IPS-20b (cell line): ENCODE measurements at regions not wholly inside any gene's neighbourhood (a gene's known extent, or its start where the extent isn't known, plus 50 kb on each side); places are given as distances from the start of the nearest gene placed in this dataset.

Experiments used
- H3K27ac ChIP-seq: one replicate; pipeline ENCODE4 v1.5.1; 2013; ENCODE audit warnings: low read length
- H3K27me3 ChIP-seq: 2 replicates; pipeline ENCODE4 v1.6.1; 2013; ENCODE audit warnings: mild to moderate bottlenecking, low read length, inconsistent platforms; ENCODE audit not compliant: insufficient read depth
- H3K36me3 ChIP-seq: 2 replicates; pipeline ENCODE4 v1.6.1; 2013; ENCODE audit warnings: low read depth, mild to moderate bottlenecking, inconsistent platforms, low read length, moderate library complexity; ENCODE audit not compliant: insufficient read depth
- H3K4me1 ChIP-seq: 2 replicates; pipeline ENCODE4 v1.6.1; 2013; ENCODE audit warnings: mild to moderate bottlenecking, control low read depth, inconsistent platforms, low read length, moderate library complexity; ENCODE audit not compliant: insufficient read depth
- H3K4me3 ChIP-seq: 2 replicates; pipeline ENCODE4 v1.5.1; 2013; ENCODE audit warnings: mild to moderate bottlenecking, low read length, inconsistent platforms
- H3K9ac ChIP-seq: 2 replicates; pipeline ENCODE4 v1.6.1; 2013; ENCODE audit warnings: low read depth, mild to moderate bottlenecking, inconsistent platforms, low read length, moderate library complexity
- H3K9me3 ChIP-seq: 2 replicates; pipeline ENCODE4 v1.6.1; 2013; ENCODE audit warnings: mild to moderate bottlenecking, low read depth, low read length, inconsistent platforms; ENCODE audit not compliant: insufficient read depth

DNA sequence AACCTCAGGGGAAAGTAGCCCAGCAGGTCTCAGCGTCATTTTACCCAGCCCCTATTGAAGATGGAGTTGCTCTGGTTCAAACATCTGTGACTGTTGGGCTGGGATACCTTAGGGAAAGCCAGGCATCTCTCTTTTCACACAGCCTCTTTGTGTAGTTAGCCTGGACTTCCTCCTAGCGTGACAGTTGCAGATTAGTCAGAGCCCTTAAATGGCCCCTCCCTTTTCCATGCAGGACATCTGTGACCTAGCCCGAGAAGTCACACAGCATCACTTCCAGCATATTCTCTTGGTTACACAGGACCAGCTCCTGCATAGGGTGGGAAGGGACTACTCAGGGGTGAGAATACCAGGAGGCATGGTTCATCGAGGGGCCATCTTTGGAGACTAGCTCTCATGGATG lies 375.0 kb upstream of the RBFOX1 start:
- Histone ChIP-seq H3K27me3 (no peaks in the 10 kb centered on the region), H3K4me3 (no peak overlapping the region), H3K27ac (no peak overlapping the region), H3K36me3 (no peaks in the 10 kb centered on the region), H3K9ac (no peak overlapping the region), H3K9me3 (no peaks in the 10 kb centered on the region), H3K4me1 (no peaks in the 10 kb centered on the region)

DNA sequence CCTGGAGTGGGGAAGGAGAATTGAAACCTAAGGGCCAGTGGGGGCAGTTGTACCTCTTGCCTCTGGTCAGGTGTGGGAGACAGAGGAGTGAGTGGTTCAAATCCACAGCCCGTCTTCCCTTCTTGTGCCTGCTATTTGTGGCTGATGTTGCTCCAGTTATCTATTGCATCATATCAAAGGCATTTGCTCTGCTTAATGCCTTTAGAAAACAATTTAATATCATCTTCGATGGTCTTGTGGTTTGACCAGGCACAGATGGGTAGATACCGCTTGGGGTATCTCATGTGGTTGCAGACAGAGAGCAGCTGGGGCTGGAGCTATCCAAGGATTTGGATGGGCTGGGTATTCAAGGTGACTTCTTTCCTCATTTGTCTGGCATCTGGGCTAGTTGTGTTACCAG lies 376.1 kb upstream of the RBFOX1 start:
- Histone ChIP-seq H3K9ac (no peak overlapping the region), H3K4me1 (no peaks in the 10 kb centered on the region), H3K9me3 (no peaks in the 10 kb centered on the region), H3K27me3 (no peaks in the 10 kb centered on the region), H3K27ac (no peak overlapping the region), H3K36me3 (no peaks in the 10 kb centered on the region), H3K4me3 (no peak overlapping the region)

DNA sequence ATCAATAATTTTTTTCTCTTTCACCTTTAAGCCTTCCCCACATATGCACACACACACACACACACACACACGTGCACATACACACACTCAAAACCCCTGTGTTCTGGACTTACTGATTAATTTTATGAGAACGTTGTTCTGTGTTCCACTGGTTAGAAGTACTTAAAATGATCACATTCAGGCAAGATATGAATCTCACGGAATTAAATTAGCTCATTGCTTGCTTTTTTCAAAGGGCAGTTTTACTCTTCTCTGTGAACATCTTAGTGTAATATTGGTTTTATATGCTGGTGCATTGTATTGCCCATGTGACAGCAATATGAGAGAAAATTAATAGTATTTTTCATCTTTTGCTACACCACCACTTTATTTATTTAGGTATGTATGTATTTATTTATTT lies 377.3 kb upstream of the RBFOX1 start:
- Histone ChIP-seq H3K4me1 (no peaks in the 10 kb centered on the region), H3K27ac (no peak overlapping the region), H3K36me3 (no peaks in the 10 kb centered on the region), H3K4me3 (no peak overlapping the region), H3K9ac (no peak overlapping the region), H3K9me3 (no peaks in the 10 kb centered on the region), H3K27me3 (no peaks in the 10 kb centered on the region)

DNA sequence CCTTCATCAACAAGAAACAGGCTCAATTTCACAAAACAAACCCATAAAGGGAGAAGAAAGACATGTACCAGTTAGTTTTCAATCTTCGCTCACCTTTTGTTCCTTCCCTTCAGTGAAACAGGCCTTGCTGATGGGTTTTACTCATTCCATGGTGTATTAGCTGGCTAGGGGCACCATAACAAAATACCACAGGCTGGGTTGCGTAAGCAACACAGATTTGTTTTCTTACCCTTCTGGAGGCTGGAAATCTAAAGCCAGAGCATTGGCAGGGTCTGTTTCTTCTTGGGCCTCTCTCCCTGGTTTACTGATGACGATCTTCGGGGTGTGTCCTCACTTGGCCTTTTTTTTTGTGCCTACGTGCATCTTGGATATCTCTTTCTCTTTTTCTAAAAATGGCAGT lies 383.4 kb upstream of the RBFOX1 start:
- H3K27ac ChIP-seq = no peak overlapping the region
- no peak overlapping the region for H3K9ac ChIP-seq
- H3K4me1 ChIP-seq = no peaks in the 10 kb centered on the region
- H3K4me3 ChIP-seq = no peak overlapping the region
- H3K36me3 ChIP-seq = no peaks in the 10 kb centered on the region
- no peaks in the 10 kb centered on the region for H3K9me3 ChIP-seq
- no peaks in the 10 kb centered on the region for H3K27me3 ChIP-seq

DNA sequence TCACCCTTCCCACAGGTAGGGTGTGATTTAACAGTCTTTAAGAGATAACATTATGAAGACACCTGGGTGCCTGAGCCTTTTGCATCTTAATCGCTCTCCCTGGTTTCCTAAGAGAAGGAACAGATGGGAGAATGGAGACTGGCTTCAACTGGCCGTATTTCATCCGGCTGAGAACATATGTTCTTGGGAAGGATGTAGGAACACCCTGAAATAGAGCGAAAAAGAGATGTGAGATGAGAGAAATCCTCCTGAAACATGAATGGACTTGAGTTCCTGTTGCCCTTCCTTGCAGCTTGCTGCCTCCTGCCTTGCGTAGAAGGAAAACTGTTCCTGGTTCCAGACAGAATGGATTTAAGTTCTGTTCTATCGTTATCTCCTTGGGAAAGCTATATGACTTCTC lies 385.4 kb upstream of the RBFOX1 start:
- no peaks in the 10 kb centered on the region for H3K27me3 ChIP-seq
- no peaks in the 10 kb centered on the region for H3K9me3 ChIP-seq
- H3K9ac ChIP-seq = no peak overlapping the region
- no peak overlapping the region for H3K4me3 ChIP-seq
- no peaks in the 10 kb centered on the region for H3K4me1 ChIP-seq
- no peaks in the 10 kb centered on the region for H3K36me3 ChIP-seq
- no peak overlapping the region for H3K27ac ChIP-seq

DNA sequence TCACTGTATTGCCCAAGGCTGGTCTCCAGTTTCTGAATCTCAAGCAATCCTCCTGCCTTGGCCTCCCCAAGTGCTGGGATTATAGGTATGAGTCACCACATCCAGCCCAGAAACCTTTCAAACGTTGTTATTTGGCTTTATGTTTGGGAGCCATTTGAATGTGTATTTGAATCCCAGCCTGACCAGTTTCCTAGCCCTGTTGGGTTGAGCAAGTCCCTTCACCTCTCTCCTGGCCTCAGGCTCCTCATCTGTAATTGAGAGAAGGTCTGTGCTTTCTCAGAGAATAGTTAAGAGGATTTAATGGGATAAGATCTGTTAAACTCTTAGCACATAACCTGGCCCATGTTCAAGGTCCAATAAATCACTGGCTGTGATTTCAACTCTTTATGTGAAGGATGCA lies 385.8 kb upstream of the RBFOX1 start:
- Histone ChIP-seq H3K4me3 (no peak overlapping the region), H3K27ac (no peak overlapping the region), H3K9ac (no peak overlapping the region), H3K9me3 (no peaks in the 10 kb centered on the region), H3K27me3 (no peaks in the 10 kb centered on the region), H3K4me1 (no peaks in the 10 kb centered on the region), H3K36me3 (no peaks in the 10 kb centered on the region)

DNA sequence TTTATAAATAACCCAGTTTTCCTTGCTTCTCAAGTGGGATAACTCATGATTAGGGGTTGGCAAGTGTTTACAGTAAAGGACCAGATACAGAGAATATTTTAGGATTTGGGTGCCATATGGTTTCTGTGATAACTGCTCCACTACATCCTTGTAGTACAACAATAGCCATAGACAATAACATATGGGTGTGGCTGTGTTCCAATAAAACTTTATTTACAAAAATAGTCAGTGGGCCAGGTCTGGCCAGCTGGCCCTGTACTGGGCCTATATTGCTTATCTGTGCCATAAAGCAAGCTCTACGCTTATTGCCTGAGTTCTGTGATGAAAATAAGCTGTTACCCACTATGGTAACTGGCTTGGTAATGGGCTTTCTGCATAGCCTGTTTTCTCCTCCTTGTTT lies 386.5 kb upstream of the RBFOX1 start:
- Histone ChIP-seq H3K4me1 (no peaks in the 10 kb centered on the region), H3K4me3 (no peak overlapping the region), H3K36me3 (no peaks in the 10 kb centered on the region), H3K27ac (no peak overlapping the region), H3K27me3 (no peaks in the 10 kb centered on the region), H3K9me3 (no peaks in the 10 kb centered on the region), H3K9ac (no peak overlapping the region)

DNA sequence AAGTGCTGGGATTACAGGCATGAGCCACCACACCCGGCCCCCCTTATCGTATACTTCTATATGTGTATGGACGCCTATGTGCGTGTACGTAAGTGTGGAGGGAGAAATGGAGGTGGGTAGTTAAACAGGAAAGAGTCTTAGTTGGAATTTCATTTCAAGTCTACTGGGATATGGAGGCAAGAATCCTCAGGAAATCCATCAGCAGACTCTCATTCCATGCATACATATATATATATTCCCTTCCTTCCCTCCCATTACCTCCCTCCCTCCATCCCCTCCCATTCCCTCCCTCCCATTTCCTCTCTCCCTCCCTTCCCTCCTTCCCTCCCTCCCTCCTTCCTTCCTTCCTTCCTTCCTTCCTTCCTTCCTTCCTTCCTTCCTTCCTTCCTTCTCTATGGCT lies 391.7 kb upstream of the RBFOX1 start:
- H3K36me3 ChIP-seq = no peaks in the 10 kb centered on the region
- H3K9ac ChIP-seq = no peak overlapping the region
- H3K27me3 ChIP-seq = no peaks in the 10 kb centered on the region
- no peak overlapping the region for H3K27ac ChIP-seq
- no peaks in the 10 kb centered on the region for H3K9me3 ChIP-seq
- H3K4me3 ChIP-seq = no peak overlapping the region
- no peaks in the 10 kb centered on the region for H3K4me1 ChIP-seq

DNA sequence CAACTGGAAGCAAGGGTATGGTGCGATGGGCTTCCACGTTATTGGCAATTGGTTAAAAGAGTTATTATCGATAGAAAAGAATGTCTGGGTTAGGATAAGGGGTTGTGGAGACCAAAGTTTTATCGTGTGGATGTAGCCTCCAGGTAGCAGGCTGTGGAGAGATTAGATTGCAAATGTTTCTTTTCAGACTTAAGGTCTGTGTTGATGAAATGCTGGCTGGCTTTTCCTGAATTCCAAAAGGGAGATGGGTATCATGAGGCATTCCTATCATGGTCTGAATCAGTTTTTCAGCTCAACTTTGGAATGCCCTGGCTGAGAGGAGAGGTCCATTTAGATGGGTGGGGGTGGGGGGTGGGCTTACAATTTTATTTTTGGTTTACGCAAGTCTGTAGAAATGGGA lies 395.0 kb upstream of the RBFOX1 start:
- Histone ChIP-seq H3K9ac (no peak overlapping the region), H3K36me3 (no peaks in the 10 kb centered on the region), H3K27me3 (no peaks in the 10 kb centered on the region), H3K9me3 (no peaks in the 10 kb centered on the region), H3K4me3 (no peak overlapping the region), H3K4me1 (no peaks in the 10 kb centered on the region), H3K27ac (no peak overlapping the region)

DNA sequence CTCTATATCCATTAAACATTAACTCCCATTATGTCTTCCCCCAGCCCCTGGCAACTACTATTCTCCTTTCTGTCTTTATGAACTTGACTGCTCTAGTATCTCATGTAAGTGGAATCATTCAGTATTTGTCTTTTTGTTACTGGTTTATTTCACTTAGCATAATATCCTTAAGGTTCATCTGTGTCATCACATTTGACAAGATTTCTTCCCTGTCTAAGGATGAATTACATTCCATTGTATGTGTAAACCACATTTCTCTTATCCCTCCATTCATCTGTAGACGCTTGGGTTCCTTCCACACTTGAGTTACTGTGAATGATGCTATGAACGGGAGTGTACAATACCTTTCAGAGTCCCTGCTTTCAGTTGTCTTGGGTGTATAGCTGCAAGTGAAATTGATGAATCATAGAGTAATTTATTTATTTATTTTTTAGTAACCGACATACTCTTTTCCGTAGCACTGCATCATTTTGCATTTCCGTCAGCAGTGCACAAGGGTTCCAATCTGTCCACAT lies 399.7 kb upstream of the RBFOX1 start:
- no peak overlapping the region for H3K27ac ChIP-seq
- H3K36me3 ChIP-seq = no peaks in the 10 kb centered on the region
- H3K4me3 ChIP-seq = no peak overlapping the region
- H3K9ac ChIP-seq = no peak overlapping the region
- H3K27me3 ChIP-seq = no peaks in the 10 kb centered on the region
- H3K9me3 ChIP-seq = no peaks in the 10 kb centered on the region
- H3K4me1 ChIP-seq = peaks cover 9% of the 10 kb centered on the region

DNA sequence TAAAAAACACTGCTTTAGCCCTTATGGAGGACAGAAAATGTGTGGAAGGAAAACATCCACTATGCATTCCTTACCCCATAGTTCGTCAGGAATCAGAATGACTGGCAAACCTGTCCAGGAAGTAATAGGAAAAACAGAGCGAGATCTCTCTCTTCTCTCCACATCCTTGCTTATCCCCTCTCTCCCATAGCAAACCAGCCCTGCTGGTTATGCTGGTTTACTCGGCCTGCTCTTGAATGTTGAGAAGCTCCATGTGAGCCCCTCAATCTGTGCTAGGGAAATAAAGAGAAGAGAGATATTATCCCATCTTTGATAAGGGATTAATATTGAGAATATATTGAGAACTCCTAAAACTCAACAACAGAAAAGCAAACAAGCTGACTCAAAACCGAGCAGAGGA lies 402.8 kb upstream of the RBFOX1 start:
- Histone ChIP-seq H3K4me1 (peaks cover 17% of the 10 kb centered on the region), H3K9ac (no peak overlapping the region), H3K36me3 (no peaks in the 10 kb centered on the region), H3K27me3 (no peaks in the 10 kb centered on the region), H3K4me3 (no peak overlapping the region), H3K9me3 (no peaks in the 10 kb centered on the region), H3K27ac (no peak overlapping the region)

DNA sequence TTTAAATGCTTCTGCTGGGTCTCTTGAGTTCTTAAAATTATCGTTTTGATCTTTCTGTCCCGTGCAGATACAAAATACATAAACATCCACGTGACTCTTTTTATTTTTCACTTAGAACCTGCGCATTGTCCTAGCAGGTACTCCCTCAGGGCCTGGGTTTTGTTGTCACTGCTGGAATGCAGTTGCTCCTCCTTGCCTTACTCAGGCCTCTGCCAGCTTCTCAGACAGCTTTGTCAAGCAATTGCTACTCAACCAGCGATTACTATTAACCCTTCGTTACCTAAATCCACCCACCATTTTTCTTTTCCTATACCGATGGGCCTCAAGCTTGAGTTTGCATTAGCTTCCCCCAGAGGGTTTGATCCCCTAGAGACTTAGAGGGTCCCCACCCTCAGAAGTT lies 405.9 kb upstream of the RBFOX1 start:
- Histone ChIP-seq H3K36me3 (no peaks in the 10 kb centered on the region), H3K4me1 (peaks cover 17% of the 10 kb centered on the region), H3K27ac (peak overlapping the region; percentile 16), H3K27me3 (no peaks in the 10 kb centered on the region), H3K4me3 (no peak overlapping the region; the same call in 1 of the 2 replicates), H3K9me3 (no peaks in the 10 kb centered on the region), H3K9ac (0 out of 2 replicates have a peak overlapping the region, but pooled peaks have one; percentile 46)

DNA sequence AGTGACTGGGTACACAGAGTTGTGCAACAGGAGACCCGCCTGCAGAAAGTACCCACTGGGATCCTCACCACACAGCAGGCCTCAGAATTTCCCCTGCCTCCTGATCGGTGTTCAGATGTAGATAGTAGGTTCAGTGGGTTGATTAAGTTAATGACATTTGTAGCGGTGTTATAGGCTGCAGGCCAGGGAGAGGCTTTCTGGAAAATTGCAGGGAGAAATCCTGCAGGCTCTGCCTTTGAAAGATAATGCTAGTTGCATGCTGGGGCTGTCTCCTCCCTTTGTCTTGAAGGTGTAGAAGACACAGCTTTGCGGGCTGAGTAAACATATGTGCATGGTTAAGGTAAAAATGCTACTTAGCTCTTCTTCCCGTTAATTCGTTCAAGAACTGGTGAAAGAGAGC lies 406.3 kb upstream of the RBFOX1 start:
- Histone ChIP-seq H3K4me1 (peaks cover 17% of the 10 kb centered on the region), H3K27me3 (no peaks in the 10 kb centered on the region), H3K27ac (peak overlapping the region; percentile 16), H3K9ac (0 out of 2 replicates have a peak overlapping the region, but pooled peaks have one; percentile 46), H3K9me3 (no peaks in the 10 kb centered on the region), H3K36me3 (no peaks in the 10 kb centered on the region), H3K4me3 (no peak overlapping the region)
